ENCODE measurements at regions not wholly inside any gene's neighbourhood (a gene's known extent, or its start where the extent isn't known, plus 50 kb on each side); places are given as distances from the start of the nearest gene placed in this dataset.

DNA sequence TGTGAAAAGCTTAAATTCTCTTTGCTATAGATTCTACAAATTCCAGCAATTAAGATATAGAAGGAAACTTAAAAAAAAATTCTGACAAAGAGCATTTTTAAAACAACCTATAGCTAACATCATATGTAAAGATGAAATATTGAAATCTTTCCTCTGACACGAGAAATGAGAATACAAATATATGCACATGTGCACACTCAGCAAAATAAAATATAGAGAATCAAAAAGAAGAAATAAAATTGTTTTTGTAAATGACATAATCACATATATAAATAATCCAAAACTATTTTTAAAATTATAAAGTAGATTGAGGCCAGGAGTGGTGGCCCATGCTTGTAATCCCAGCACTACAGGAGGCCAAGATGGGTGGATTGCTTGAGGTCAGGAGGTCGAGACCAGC, 265.1 kb downstream of the IRX2 start:
- no peak for TF ChIP-seq POLR2A (IDR thresholded peaks at IDR 0.05)
- TF ChIP-seq, protein P1, sequence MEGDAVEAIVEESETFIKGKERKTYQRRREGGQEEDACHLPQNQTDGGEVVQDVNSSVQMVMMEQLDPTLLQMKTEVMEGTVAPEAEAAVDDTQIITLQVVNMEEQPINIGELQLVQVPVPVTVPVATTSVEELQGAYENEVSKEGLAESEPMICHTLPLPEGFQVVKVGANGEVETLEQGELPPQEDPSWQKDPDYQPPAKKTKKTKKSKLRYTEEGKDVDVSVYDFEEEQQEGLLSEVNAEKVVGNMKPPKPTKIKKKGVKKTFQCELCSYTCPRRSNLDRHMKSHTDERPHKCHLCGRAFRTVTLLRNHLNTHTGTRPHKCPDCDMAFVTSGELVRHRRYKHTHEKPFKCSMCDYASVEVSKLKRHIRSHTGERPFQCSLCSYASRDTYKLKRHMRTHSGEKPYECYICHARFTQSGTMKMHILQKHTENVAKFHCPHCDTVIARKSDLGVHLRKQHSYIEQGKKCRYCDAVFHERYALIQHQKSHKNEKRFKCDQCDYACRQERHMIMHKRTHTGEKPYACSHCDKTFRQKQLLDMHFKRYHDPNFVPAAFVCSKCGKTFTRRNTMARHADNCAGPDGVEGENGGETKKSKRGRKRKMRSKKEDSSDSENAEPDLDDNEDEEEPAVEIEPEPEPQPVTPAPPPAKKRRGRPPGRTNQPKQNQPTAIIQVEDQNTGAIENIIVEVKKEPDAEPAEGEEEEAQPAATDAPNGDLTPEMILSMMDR (IDR thresholded peaks at IDR 0.05): no peak
- TF ChIP-seq POLR2AphosphoS5 (IDR thresholded peaks at IDR 0.05): no peak

Data from suprapubic skin (tissue), 4 donors.